SK-N-SH (cell line): ENCODE measurements at regions not wholly inside any gene's neighbourhood (a gene's known extent, or its start where the extent isn't known, plus 50 kb on each side); places are given as distances from the start of the nearest gene placed in this dataset.
A peak's percentile ranks its signal among the peaks of the same experiment; 100 is the strongest.

Experiments
- CTCF ChIA-PET: fragments of 300-600, 350-600 bp; formaldehyde crosslinking; extraction: SDS; loops from one replicate; lab custom pipeline; 2021; lab: Yijun Ruan, JAX
- POLR2A ChIA-PET: fragments of 350-600 bp; sonication (Branson Sonifier 250); formaldehyde crosslinking; extraction: SDS; loops from one replicate; lab custom pipeline; 2020; ENCODE audit warnings: antibody characterized with exemption, inconsistent platforms; lab: Yijun Ruan, JAX
- DNase-seq: peaks from one replicate; pipeline ENCODE4 v3.0.0; 2012
- H2AFZ ChIP-seq: fragments of 200-600 bp; sonication (generic); 2 replicates; pipeline ENCODE4 v1.8.1; 2016; ENCODE audit warnings: antibody characterized with exemption, mild to moderate bottlenecking, low read depth
- H3F3A ChIP-seq: fragments of 200-600 bp; sonication (generic); replicated peaks from 2 replicates; pipeline ENCODE3; 2016; ENCODE audit warnings: antibody characterized with exemption, mild to moderate bottlenecking; ENCODE audit not compliant: insufficient read depth
- H3K27ac ChIP-seq, 2 experiments: fragments of 200-500 bp in 1 of 2; fragments of 200-600 bp in 1 of 2; sonication (Bioruptor generic) in 1 of 2; sonication (generic), shearing (Covaris generic) in 1 of 2; 2 replicates each; pipeline versions ENCODE4 v1.5.1 to v1.6.1; 2014 to 2016; ENCODE audit warnings: low read depth in 2 of 2, inconsistent platforms in 1 of 2, low read length in 1 of 2, mild to moderate bottlenecking in 1 of 2, mixed read lengths in 1 of 2
- H3K27me3 ChIP-seq: fragments of 200-600 bp; sonication (generic), shearing (Covaris generic); 2 replicates; pipeline ENCODE4 v1.6.1; 2016; ENCODE audit warnings: mixed run types; ENCODE audit not compliant: insufficient read depth
- H3K36me3 ChIP-seq, 2 experiments: fragments of 200-500 bp in 1 of 2; fragments of 200-600 bp in 1 of 2; sonication (Bioruptor generic) in 1 of 2; sonication (generic) in 1 of 2; replicated peaks in 1 of 2; 2 replicates each; pipeline versions ENCODE3 to v1.5.1; 2014 to 2016; ENCODE audit warnings: low read length in 1 of 2, mild to moderate bottlenecking in 1 of 2; ENCODE audit not compliant: insufficient read depth in 2 of 2, control insufficient read depth in 1 of 2
- H3K4me1 ChIP-seq, 2 experiments: fragments of 200-500 bp in 1 of 2; fragments of 200-600 bp in 1 of 2; sonication (Bioruptor generic) in 1 of 2; sonication (generic), shearing (Covaris generic) in 1 of 2; 2 replicates each; pipeline versions ENCODE4 v1.5.1 to v1.6.1; 2014 to 2016; ENCODE audit warnings: low read depth in 1 of 2, low read length in 1 of 2, mixed run types in 1 of 2; ENCODE audit not compliant: insufficient read depth in 2 of 2, control insufficient read depth in 1 of 2
- H3K4me2 ChIP-seq: fragments of 200-600 bp; sonication (generic), shearing (Covaris generic); 2 replicates; pipeline ENCODE4 v1.6.1; 2017; ENCODE audit warnings: mixed run types
- H3K4me3 ChIP-seq, 2 experiments: fragments of 200-500 bp in 1 of 2; fragments of 200-600 bp in 1 of 2; sonication (Bioruptor generic) in 1 of 2; sonication (generic), shearing (Covaris generic) in 1 of 2; 2 replicates each; pipeline versions ENCODE4 v1.5.1 to v1.8.1; 2014 to 2016; ENCODE audit warnings: low read depth in 2 of 2, inconsistent platforms in 1 of 2, low read length in 1 of 2, mild to moderate bottlenecking in 1 of 2, mixed read lengths in 1 of 2, moderate library complexity in 1 of 2
- H3K79me2 ChIP-seq: fragments of 200-600 bp; sonication (generic); 2 replicates; pipeline ENCODE4 v1.8.1; 2017; ENCODE audit warnings: mild to moderate bottlenecking; ENCODE audit not compliant: insufficient read depth
- H3K9ac ChIP-seq: fragments of 200-600 bp; sonication (generic); 2 replicates; pipeline ENCODE4 v1.6.1; 2017; ENCODE audit warnings: mixed run types
- H3K9me2 ChIP-seq: fragments of 200-600 bp; sonication (generic); 2 replicates; pipeline ENCODE4 v1.6.1; 2017; ENCODE audit warnings: mixed run types
- H3K9me3 ChIP-seq: fragments of 200-600 bp; sonication (generic); 2 replicates; pipeline ENCODE4 v1.6.1; 2017; ENCODE audit warnings: mixed run types, mild to moderate bottlenecking, moderate library complexity
- H4K20me1 ChIP-seq: fragments of 200-600 bp; sonication (generic); 2 replicates; pipeline ENCODE4 v1.6.1; 2017; ENCODE audit warnings: mild to moderate bottlenecking, mixed run types; ENCODE audit not compliant: insufficient read depth
- CTCF ChIP-seq: fragments of 200-600 bp; sonication (generic); IDR thresholded peaks from 2 replicates; pipeline ENCODE4 v1.6.1; 2017; ENCODE audit warnings: antibody characterized with exemption, mild to moderate bottlenecking, moderate library complexity
- ELF1 ChIP-seq: IDR thresholded peaks from 2 replicates; pipeline ENCODE4 v1.4.0; 2012
- FOXJ3 ChIP-seq: sonication (generic); formaldehyde crosslinking; IDR thresholded peaks from 2 replicates; pipeline ENCODE4 v1.5.1; 2020; ENCODE audit warnings: mild to moderate bottlenecking, missing genetic modification reagents
- MEF2A ChIP-seq: IDR thresholded peaks from 2 replicates; pipeline ENCODE4 v1.4.0; 2012; ENCODE audit warnings: low read depth, borderline replicate concordance
- MXI1 ChIP-seq: IDR thresholded peaks from 2 replicates; pipeline ENCODE4 v1.6.1; 2012; ENCODE audit warnings: mild to moderate bottlenecking, low read depth, low read length, improper control_type of control experiment
- RAD21 ChIP-seq: IDR thresholded peaks from 2 replicates; pipeline ENCODE4 v1.6.1; 2012; ENCODE audit warnings: mild to moderate bottlenecking, low read length
- SIN3A ChIP-seq: IDR thresholded peaks from 2 replicates; pipeline ENCODE4 v1.6.1; 2012; ENCODE audit warnings: low read depth, mild to moderate bottlenecking, low read length, moderate library complexity, borderline replicate concordance
- SMC3 ChIP-seq: IDR thresholded peaks from 2 replicates; pipeline ENCODE4 v1.6.1; 2012; ENCODE audit warnings: low read depth, low read length, improper control_type of control experiment
- TAF1 ChIP-seq: IDR thresholded peaks from 2 replicates; pipeline ENCODE4 v1.6.1; 2012; ENCODE audit warnings: low read depth, mild to moderate bottlenecking, low read length, moderate library complexity, borderline replicate concordance
- USF2 ChIP-seq: fragments of 150-350 bp; IDR thresholded peaks from 2 replicates; pipeline ENCODE4 v1.6.1; 2017; ENCODE audit warnings: antibody characterized with exemption, low read length, low read depth, borderline replicate concordance
- ZBTB33 ChIP-seq: IDR thresholded peaks from 2 replicates; pipeline ENCODE4 v1.4.0; 2012; ENCODE audit warnings: low read depth, borderline replicate concordance
- WGBS: methylation state at CpG from one replicate; pipeline ENCODE4 v1.1.6; 2017; ENCODE audit warnings: low lambda C conversion rate; 5-methylcytosine and 5-hydroxymethylcytosine counted together
- TF ChIP-seq, protein P1 (sequence below): fragments of 150-350 bp; IDR thresholded peaks from 2 replicates; pipeline ENCODE4 v1.6.1; 2016; ENCODE audit warnings: mild to moderate bottlenecking, low read depth, low read length
- TF ChIP-seq, protein P2 (sequence below): IDR thresholded peaks from 2 replicates; pipeline ENCODE4; 2012

GRCh38 chr10:90148116-90148855 is 446.9 kb downstream of the KIF20B start (continued):
- peak; percentile 68 for TF ChIP-seq CTCF

DNA sequence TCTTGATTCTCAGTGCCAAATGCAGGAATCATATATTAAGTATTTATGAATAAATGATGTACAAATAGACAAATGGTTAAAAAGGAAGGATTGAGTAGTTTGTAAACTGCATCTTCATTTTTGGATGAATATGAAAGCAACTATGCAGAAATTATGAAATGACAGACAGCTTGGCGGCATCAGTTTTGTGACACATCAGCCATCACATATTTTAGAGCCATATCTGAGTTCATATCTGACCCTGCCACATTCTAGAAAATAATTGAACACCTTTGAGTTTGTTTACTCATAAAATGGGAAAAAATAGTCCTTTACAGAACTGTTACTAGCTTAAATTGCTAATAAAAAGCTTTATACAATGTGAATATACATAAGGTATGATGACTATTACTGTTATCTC is 448.2 kb downstream of the KIF20B start:
- Histone ChIP-seq H3K27me3 (no peaks in the 10 kb centered on the region; the same call in 1 of the 2 replicates), H3K79me2 (no peaks in the 10 kb centered on the region), H2AFZ (no peak overlapping the region), H3F3A (no peaks in the 10 kb centered on the region), H4K20me1 (no peaks in the 10 kb centered on the region), H3K36me3 (no peaks in the 10 kb centered on the region), H3K9me3 (no peaks in the 10 kb centered on the region), H3K27ac (no peak overlapping the region), H3K4me1 (no peaks in the 10 kb centered on the region), H3K4me2 (no peak overlapping the region), H3K9me2 (no peaks in the 10 kb centered on the region), H3K9ac (no peak overlapping the region), H3K4me3 (no peak overlapping the region)
- DNase-seq = no peak
- TF ChIP-seq CTCF (no peak), SMC3 (no peak), ZBTB33 (no peak), ELF1 (no peak), TAF1 (no peak), MXI1 (no peak), FOXJ3 (no peak), RAD21 (no peak), SIN3A (no peak), MEF2A (no peak), USF2 (no peak)
- TF ChIP-seq, protein P1, sequence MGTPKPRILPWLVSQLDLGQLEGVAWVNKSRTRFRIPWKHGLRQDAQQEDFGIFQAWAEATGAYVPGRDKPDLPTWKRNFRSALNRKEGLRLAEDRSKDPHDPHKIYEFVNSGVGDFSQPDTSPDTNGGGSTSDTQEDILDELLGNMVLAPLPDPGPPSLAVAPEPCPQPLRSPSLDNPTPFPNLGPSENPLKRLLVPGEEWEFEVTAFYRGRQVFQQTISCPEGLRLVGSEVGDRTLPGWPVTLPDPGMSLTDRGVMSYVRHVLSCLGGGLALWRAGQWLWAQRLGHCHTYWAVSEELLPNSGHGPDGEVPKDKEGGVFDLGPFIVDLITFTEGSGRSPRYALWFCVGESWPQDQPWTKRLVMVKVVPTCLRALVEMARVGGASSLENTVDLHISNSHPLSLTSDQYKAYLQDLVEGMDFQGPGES = no peak
- TF ChIP-seq, protein P2, sequence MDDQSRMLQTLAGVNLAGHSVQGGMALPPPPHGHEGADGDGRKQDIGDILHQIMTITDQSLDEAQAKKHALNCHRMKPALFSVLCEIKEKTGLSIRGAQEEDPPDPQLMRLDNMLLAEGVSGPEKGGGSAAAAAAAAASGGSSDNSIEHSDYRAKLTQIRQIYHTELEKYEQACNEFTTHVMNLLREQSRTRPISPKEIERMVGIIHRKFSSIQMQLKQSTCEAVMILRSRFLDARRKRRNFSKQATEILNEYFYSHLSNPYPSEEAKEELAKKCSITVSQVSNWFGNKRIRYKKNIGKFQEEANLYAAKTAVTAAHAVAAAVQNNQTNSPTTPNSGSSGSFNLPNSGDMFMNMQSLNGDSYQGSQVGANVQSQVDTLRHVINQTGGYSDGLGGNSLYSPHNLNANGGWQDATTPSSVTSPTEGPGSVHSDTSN = no peak
- CTCF ChIA-PET = no interaction called here
- POLR2A ChIA-PET = no interaction called here
- WGBS = 14% methylated on average over 1 of the region's 1 CpG
